Endothelial cell of umbilical vein (primary cell): ENCODE measurements at regions not wholly inside any gene's neighbourhood (a gene's known extent, or its start where the extent isn't known, plus 50 kb on each side); places are given as distances from the start of the nearest gene placed in this dataset.

ENCODE experiments used
- BruUV-seq: library from RNA; stranded (reverse); fragments of 400-500 nt; replicated peaks from 2 replicates; lab custom pipeline; 2021; lab: Mats Ljungman, UMichigan
- CTCF ChIA-PET: fragments of 300-600, 350-600 bp; sonication (Branson Sonifier 250); formaldehyde crosslinking; loops from one replicate; lab custom pipeline; 2021; ENCODE audit warnings: antibody characterized with exemption, inconsistent platforms; lab: Charles Lee
- POLR2A ChIA-PET: fragments of 300-600, 350-600 bp; sonication (Branson Sonifier 250); formaldehyde crosslinking; loops from one replicate; lab custom pipeline; 2021; ENCODE audit warnings: antibody characterized with exemption, inconsistent platforms; lab: Charles Lee
- DNase-seq: peaks from one replicate; pipeline ENCODE4 v3.0.0-alpha.2; 2011; ENCODE audit warnings: low read depth, low spot score
- FAIRE-seq: peaks from 2 replicates; lab custom pipeline; 2011; peaks lifted over from hg19 to GRCh38; lab: Jason Lieb, UNC
- H2AFZ ChIP-seq: 2 replicates; pipeline ENCODE4 v1.6.0; 2012; ENCODE audit warnings: low read depth, low read length, control low read depth, inconsistent platforms
- H3K27ac ChIP-seq: 2 replicates; pipeline ENCODE4 v1.5.1; 2011; ENCODE audit warnings: low read depth, mild to moderate bottlenecking, control low read depth, low read length, moderate library complexity; ENCODE audit not compliant: insufficient read depth
- H3K27me3 ChIP-seq, 2 experiments: 2 replicates each; pipeline versions ENCODE4 v1.6.0 to v1.6.1; 2011; ENCODE audit warnings: low read length in 2 of 2, mixed read lengths in 1 of 2; ENCODE audit not compliant: control insufficient read depth in 2 of 2, insufficient read depth in 2 of 2
- H3K36me3 ChIP-seq, 2 experiments: 2 replicates in 1 of 2; 3 replicates in 1 of 2; pipeline ENCODE4 v1.5.1; 2011; ENCODE audit warnings: low read length in 2 of 2, mild to moderate bottlenecking in 1 of 2, moderate library complexity in 1 of 2; ENCODE audit not compliant: control insufficient read depth in 2 of 2, insufficient read depth in 2 of 2; ENCODE audit errors: extremely low read depth in 1 of 2
- H3K4me1 ChIP-seq: 3 replicates; pipeline ENCODE4 v1.5.1; 2011; ENCODE audit warnings: mild to moderate bottlenecking, low read length; ENCODE audit not compliant: control insufficient read depth, insufficient read depth; ENCODE audit errors: extremely low read depth
- H3K4me2 ChIP-seq: 2 replicates; pipeline ENCODE4 v1.6.1; 2011; ENCODE audit warnings: low read length, control low read depth, mixed read lengths; ENCODE audit not compliant: insufficient read depth
- H3K4me3 ChIP-seq, 3 experiments: fragments of 200-600 bp in 1 of 3; sonication (generic), shearing (Covaris generic) in 1 of 3; replicated peaks in 1 of 3; 2 replicates each; pipeline ENCODE4 v1.5.1; 2011 to 2016; ENCODE audit warnings: control low read depth in 3 of 3, low read length in 3 of 3, mild to moderate bottlenecking in 2 of 3, inconsistent platforms in 1 of 3, low read depth in 1 of 3, moderate library complexity in 1 of 3; ENCODE audit not compliant: insufficient read depth in 1 of 3
- H3K79me2 ChIP-seq: 2 replicates; pipeline ENCODE4 v1.6.0; 2012; ENCODE audit warnings: low read length, inconsistent platforms; ENCODE audit not compliant: control insufficient read depth, insufficient read depth
- H3K9ac ChIP-seq: replicated peaks from 2 replicates; pipeline ENCODE3; 2011; ENCODE audit warnings: low read length, control low read depth; ENCODE audit not compliant: insufficient read depth; ENCODE audit errors: extremely low read depth
- H3K9me1 ChIP-seq: replicated peaks from 3 replicates; pipeline ENCODE4 v1.6.0; 2011; ENCODE audit warnings: mild to moderate bottlenecking, low read length; ENCODE audit not compliant: control insufficient read depth, insufficient read depth; ENCODE audit errors: extremely low read depth
- H3K9me3 ChIP-seq: replicated peaks from 2 replicates; pipeline ENCODE4 v1.5.1; 2012; ENCODE audit warnings: low read length, inconsistent platforms; ENCODE audit not compliant: control insufficient read depth, insufficient read depth
- H4K20me1 ChIP-seq: replicated peaks from 2 replicates; pipeline ENCODE3; 2011; ENCODE audit warnings: mild to moderate bottlenecking, low read length; ENCODE audit not compliant: control insufficient read depth, insufficient read depth; ENCODE audit errors: extremely low read depth
- CTCF ChIP-seq, 2 donors: IDR thresholded peaks; 1 replicate in 1 of 2; 2 replicates in 1 of 2; pipeline ENCODE4 v1.5.1; 2011; ENCODE audit warnings: low read length in 2 of 2, mild to moderate bottlenecking in 2 of 2, moderate library complexity in 2 of 2, control low read depth in 1 of 2, inconsistent platforms in 1 of 2, low read depth in 1 of 2; ENCODE audit not compliant: insufficient read depth in 1 of 2; ENCODE audit errors: extremely low read depth in 1 of 2
- EZH2 ChIP-seq: IDR thresholded peaks from 2 replicates; pipeline ENCODE4 v1.6.1; 2012; ENCODE audit warnings: borderline replicate concordance, low read depth, mild to moderate bottlenecking, moderate library complexity, low read length, inconsistent platforms; ENCODE audit not compliant: severe bottlenecking
- FOS ChIP-seq: IDR thresholded peaks from 2 replicates; pipeline ENCODE4 v1.6.1; 2011; ENCODE audit warnings: mild to moderate bottlenecking, low read length, moderate library complexity, borderline replicate concordance; ENCODE audit not compliant: insufficient read depth
- MAX ChIP-seq: IDR thresholded peaks from 2 replicates; pipeline ENCODE4 v1.6.1; 2011; ENCODE audit not compliant: insufficient read depth, insufficient read length
- MYC ChIP-seq: IDR thresholded peaks from one replicate; pipeline ENCODE4 v1.6.1; 2011; ENCODE audit warnings: mild to moderate bottlenecking, low read depth, low read length
- dilution Hi-C: fragments of 300-500 bp; cut with MboI; formaldehyde crosslinking; loops from one replicate; pipeline ENCODE4 v1.15.0; 2019; ENCODE audit warnings: low sequenced_read_pairs; ENCODE audit not compliant: extremely low pct_ligation_motif_present
- intact Hi-C: fragments of 100-400 bp; cut with micrococcal nuclease; formaldehyde crosslinking; loops from one replicate; pipeline ENCODE4 v1.10.0; 2022

- Histone ChIP-seq H3K9ac (no peak overlapping the region), H3K27ac (no peak overlapping the region), H3K9me3 (no peaks in the 10 kb centered on the region), H3K4me2 (no peak overlapping the region), H3K27me3 (no peaks in the 10 kb centered on the region), H3K4me3 (no peak overlapping the region), H3K79me2 (no peaks in the 10 kb centered on the region), H2AFZ (no peak overlapping the region), H3K36me3 (no peaks in the 10 kb centered on the region), H3K4me1 (no peaks in the 10 kb centered on the region), H3K9me1 (no peaks in the 10 kb centered on the region), H4K20me1 (no peaks in the 10 kb centered on the region)
- dilution Hi-C loops (no loop called here), intact Hi-C loops (no loop called here)
- TF ChIP-seq MAX (no peak), CTCF (IDR thresholded peaks at IDR 0.05; ENCODE audit: extremely low read depth in 1 of 2, insufficient read depth in 1 of 2, low read depth in 1 of 2, low read length in 2 of 2) (no peak), FOS (no peak), MYC (no peak), EZH2 (no peak)
- ChIA-PET POLR2A (no interaction called here), CTCF (no interaction called here)
- no TSS peak for BruUV-seq
- DNase-seq (no peak), FAIRE-seq (no peak)
Measured at GRCh38 chr3:95645291-95645690, 1169.1 kb upstream of the EPHA6 start.
